ENCODE measurements at regions not wholly inside any gene's neighbourhood (a gene's known extent, or its start where the extent isn't known, plus 50 kb on each side); places are given as distances from the start of the nearest gene placed in this dataset.

DNA sequence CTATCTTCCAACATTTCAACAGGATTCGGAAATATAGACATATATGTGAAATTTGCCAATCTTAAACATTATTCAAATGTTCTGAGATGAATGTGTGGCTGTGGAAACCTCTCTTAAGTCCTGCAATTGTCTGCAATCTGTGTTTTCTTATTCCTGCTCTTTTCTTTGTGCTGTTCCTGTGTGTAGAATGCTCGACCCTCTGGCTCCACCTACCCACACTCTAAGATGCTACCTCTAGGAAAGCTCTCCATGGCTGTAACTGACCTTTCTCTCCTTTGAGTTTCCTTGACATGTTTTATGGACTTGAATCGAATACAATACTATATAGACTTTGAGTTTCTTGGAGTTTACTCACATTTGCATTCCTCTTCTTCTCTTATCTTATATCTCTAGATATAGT, 120.6 kb upstream of the ASTN2 start:
- WGBS (ENCODE audit: extremely low coverage, insufficient read length, low lambda C conversion rate): no CpG with 5 or more reads among the region's 3 CpGs
- no peak overlapping the region for H4K91ac ChIP-seq (ENCODE audit: insufficient read length, low read depth, low read length)
- no peak overlapping the region for H2BK120ac ChIP-seq (ENCODE audit: low read depth, low read length, poor library complexity, severe bottlenecking)
- no peak overlapping the region for H4K5ac ChIP-seq (ENCODE audit: insufficient read length, low read depth, low read length)
- no peaks in the 10 kb centered on the region for H3K79me1 ChIP-seq (ENCODE audit: insufficient read depth, low read depth, low read length, poor library complexity, severe bottlenecking)
- no peak overlapping the region for H3K27ac Mint-ChIP-seq
- H2BK20ac ChIP-seq (ENCODE audit: low read depth, low read length, poor library complexity, severe bottlenecking): no peak overlapping the region
- no peak overlapping the region for H3K27ac ChIP-seq (ENCODE audit: insufficient read length, low read depth, low read length)
- H3T11ph ChIP-seq (ENCODE audit: low read length): no peak overlapping the region
- peaks cover 16 to 18% of the 10 kb centered on the region in 2 experiments for H3K4me1 Mint-ChIP-seq
- TF ChIP-seq CTCF (conservative IDR thresholded peaks at IDR 0.05): peak; percentile 57
- H4K20me1 ChIP-seq (ENCODE audit: control insufficient read depth, insufficient read depth, insufficient read length): no peaks in the 10 kb centered on the region
- H2BK5ac ChIP-seq (ENCODE audit: insufficient read length, low read length): no peak overlapping the region
- H3K18ac ChIP-seq (ENCODE audit: insufficient read length, low read depth, low read length): no peak overlapping the region
- no peak overlapping the region for H3K4me3 Mint-ChIP-seq
- H3K23ac ChIP-seq (ENCODE audit: insufficient read length, low read depth, low read length): no peak overlapping the region
- H3K4me1 ChIP-seq (ENCODE audit: insufficient read depth, low read length): no peaks in the 10 kb centered on the region
- no peaks in the 10 kb centered on the region for H3K9me3 ChIP-seq (ENCODE audit: control insufficient read depth, low read depth, low read length)
- H3K9ac ChIP-seq (ENCODE audit: extremely low read depth, insufficient read length, low read length): no peak overlapping the region
- peak; percentile 39 for DNase-seq
- H4K8ac ChIP-seq (replicated peaks; ENCODE audit: insufficient read length, low read depth, low read length): no peak overlapping the region
- H2AFZ ChIP-seq (ENCODE audit: low read length): no peak overlapping the region
- no peaks in the 10 kb centered on the region for H3K27me3 ChIP-seq (ENCODE audit: insufficient read depth, low read length)
- H2AK5ac ChIP-seq (ENCODE audit: insufficient read length, low read length): no peak overlapping the region
- no peak overlapping the region for H3K4me2 ChIP-seq (ENCODE audit: insufficient read depth, insufficient read length, low read length)
- no peak overlapping the region for H3K4ac ChIP-seq (ENCODE audit: low read depth, low read length)
- no peak overlapping the region for H3K56ac ChIP-seq (ENCODE audit: insufficient read length, low read depth, low read length)
- H3K23me2 ChIP-seq (ENCODE audit: insufficient read length, low read depth, low read length, poor library complexity, severe bottlenecking): no peaks in the 10 kb centered on the region
- no peak overlapping the region for H2BK12ac ChIP-seq (ENCODE audit: insufficient read length, low read depth, low read length)
- no peak overlapping the region for H2BK15ac ChIP-seq (ENCODE audit: low read depth, low read length)
- H3K14ac ChIP-seq (ENCODE audit: insufficient read depth, low read length): no peak overlapping the region
- H3K79me2 ChIP-seq (ENCODE audit: insufficient read depth, low read length): no peaks in the 10 kb centered on the region
- no peaks in the 10 kb centered on the region for H3K9me3 Mint-ChIP-seq
- H3K36me3 Mint-ChIP-seq (ENCODE audit: insufficient read depth in 1 of 3, low read depth in 3 of 3): no peaks in the 10 kb centered on the region
- no peaks in the 10 kb centered on the region for H3K27me3 Mint-ChIP-seq (ENCODE audit: low read depth)
